Hepatocyte (in vitro differentiated cells): ENCODE measurements at regions not wholly inside any gene's neighbourhood (a gene's known extent, or its start where the extent isn't known, plus 50 kb on each side); places are given as distances from the start of the nearest gene placed in this dataset.

ENCODE experiments used
- DNase-seq: peaks from one replicate; pipeline ENCODE4 v3.0.0-alpha.2; 2016; ENCODE audit warnings: low spot score
- H2AFZ ChIP-seq: fragments of 200-600 bp; sonication (generic); 2 replicates; pipeline ENCODE4 v1.6.0; 2016; ENCODE audit warnings: antibody characterized with exemption, mild to moderate bottlenecking
- H3K27ac ChIP-seq: fragments of 200-600 bp; sonication (generic); 2 replicates; pipeline ENCODE4 v1.5.1; 2016; ENCODE audit warnings: mild to moderate bottlenecking
- H3K27me3 ChIP-seq: fragments of 200-600 bp; sonication (generic); 2 replicates; pipeline ENCODE4 v1.6.1; 2016
- H3K36me3 ChIP-seq: fragments of 200-600 bp; sonication (generic); replicated peaks from 2 replicates; pipeline ENCODE4 v1.5.1; 2016; ENCODE audit warnings: low read depth; ENCODE audit not compliant: insufficient read depth
- H3K4me1 ChIP-seq: fragments of 200-600 bp; sonication (generic); 2 replicates; pipeline ENCODE4 v1.5.1; 2016; ENCODE audit warnings: mild to moderate bottlenecking, moderate library complexity; ENCODE audit not compliant: insufficient read depth
- H3K4me2 ChIP-seq: fragments of 200-600 bp; sonication (generic); 2 replicates; pipeline ENCODE4 v1.6.0; 2016
- H3K4me3 ChIP-seq: fragments of 200-600 bp; sonication (generic); 2 replicates; pipeline ENCODE4 v1.5.1; 2016; ENCODE audit warnings: mild to moderate bottlenecking
- H3K79me2 ChIP-seq: fragments of 200-600 bp; sonication (generic); 2 replicates; pipeline ENCODE4 v1.6.0; 2017; ENCODE audit warnings: mild to moderate bottlenecking
- H3K9me2 ChIP-seq: fragments of 200-600 bp; sonication (generic); replicated peaks from 2 replicates; pipeline ENCODE4 v1.6.0; 2017; ENCODE audit warnings: mild to moderate bottlenecking; ENCODE audit not compliant: insufficient read depth
- H3K9me3 ChIP-seq: fragments of 200-600 bp; sonication (generic); 2 replicates; pipeline ENCODE4 v1.5.1; 2016; ENCODE audit warnings: low read depth, mild to moderate bottlenecking
- H4K20me1 ChIP-seq: fragments of 200-600 bp; sonication (generic); 2 replicates; pipeline ENCODE4 v1.6.0; 2016; ENCODE audit warnings: mild to moderate bottlenecking; ENCODE audit not compliant: insufficient read depth, poor library complexity, severe bottlenecking
- CTCF ChIP-seq: fragments of 200-600 bp; sonication (generic); IDR thresholded peaks from 2 replicates; pipeline ENCODE4 v1.5.1; 2016; ENCODE audit warnings: antibody characterized with exemption, mild to moderate bottlenecking; ENCODE audit not compliant: poor library complexity
- EZH2 ChIP-seq: fragments of 200-600 bp; sonication (generic); IDR thresholded peaks from 2 replicates; pipeline ENCODE4 v1.6.1; 2016; ENCODE audit warnings: antibody characterized with exemption, mild to moderate bottlenecking, borderline replicate concordance
- EZH2phosphoT487 ChIP-seq: fragments of 200-600 bp; sonication (generic); IDR thresholded peaks from one replicate; pipeline ENCODE4 v1.6.1; 2018; ENCODE audit warnings: antibody characterized with exemption, mild to moderate bottlenecking, low read depth, moderate library complexity; ENCODE audit not compliant: unreplicated experiment, severe bottlenecking
- WGBS: methylation state at CpG from one replicate; pipeline ENCODE4 v1.1.6; 2016; ENCODE audit warnings: low lambda C conversion rate; ENCODE audit errors: missing lambda C conversion rate; 5-methylcytosine and 5-hydroxymethylcytosine counted together

GRCh38 chr17:13387236-13387635 lies 214.5 kb downstream of the HS3ST3A1 start:
- Histone ChIP-seq H3K9me3 (no peaks in the 10 kb centered on the region), H3K4me3 (no peak overlapping the region), H3K27ac (no peak overlapping the region), H3K9me2 (no peaks in the 10 kb centered on the region), H3K27me3 (no peaks in the 10 kb centered on the region), H2AFZ (no peak overlapping the region), H3K4me1 (no peaks in the 10 kb centered on the region), H3K4me2 (no peak overlapping the region), H4K20me1 (no peaks in the 10 kb centered on the region), H3K79me2 (no peaks in the 10 kb centered on the region), H3K36me3 (no peaks in the 10 kb centered on the region)
- no peak for TF ChIP-seq EZH2phosphoT487
- no peak for TF ChIP-seq CTCF
- no peak for TF ChIP-seq EZH2
- WGBS: 91% methylated on average over 5 of the region's 5 CpGs
- no peak for DNase-seq

- H2AFZ ChIP-seq: no peak overlapping the region
- H4K20me1 ChIP-seq: no peaks in the 10 kb centered on the region
- H3K4me1 ChIP-seq: no peaks in the 10 kb centered on the region
- no peaks in the 10 kb centered on the region for H3K27me3 ChIP-seq
- no peaks in the 10 kb centered on the region for H3K36me3 ChIP-seq
- no peaks in the 10 kb centered on the region for H3K79me2 ChIP-seq
- no peak overlapping the region for H3K4me3 ChIP-seq
- peak overlapping the region; percentile 3 for H3K27ac ChIP-seq
- WGBS: 52% methylated on average over 5 of the region's 5 CpGs
- TF ChIP-seq CTCF (no peak), EZH2 (no peak), EZH2phosphoT487 (no peak)
- H3K4me2 ChIP-seq: no peak overlapping the region
- peak; percentile 39 for DNase-seq
- H3K9me3 ChIP-seq: no peaks in the 10 kb centered on the region
- no peaks in the 10 kb centered on the region for H3K9me2 ChIP-seq
These were observed 216.2 kb downstream of the HS3ST3A1 start for GRCh38 chr17:13385481-13385911.

- WGBS: 95% methylated on average over 1 of the region's 1 CpG
- no peaks in the 10 kb centered on the region for H3K27me3 ChIP-seq
- H3K4me2 ChIP-seq: no peak overlapping the region
- no peak overlapping the region for H3K27ac ChIP-seq
- no peaks in the 10 kb centered on the region for H3K9me3 ChIP-seq
- H3K9me2 ChIP-seq: no peaks in the 10 kb centered on the region
- H3K4me3 ChIP-seq: no peak overlapping the region
- H3K36me3 ChIP-seq: no peaks in the 10 kb centered on the region
- TF ChIP-seq EZH2: no peak
- TF ChIP-seq CTCF: no peak
- no peak for TF ChIP-seq EZH2phosphoT487
- H3K79me2 ChIP-seq: no peaks in the 10 kb centered on the region
- no peaks in the 10 kb centered on the region for H4K20me1 ChIP-seq
- DNase-seq: no peak
- no peaks in the 10 kb centered on the region for H3K4me1 ChIP-seq
- no peak overlapping the region for H2AFZ ChIP-seq
These were observed 217.1 kb downstream of the HS3ST3A1 start for GRCh38 chr17:13384626-13385025.

GRCh38 chr17:13378361-13378760 lies 223.4 kb downstream of the HS3ST3A1 start:
- Histone ChIP-seq H3K9me2 (no peaks in the 10 kb centered on the region), H3K9me3 (no peaks in the 10 kb centered on the region), H4K20me1 (no peaks in the 10 kb centered on the region), H3K4me2 (no peak overlapping the region), H3K4me3 (no peak overlapping the region), H2AFZ (no peak overlapping the region), H3K4me1 (no peaks in the 10 kb centered on the region), H3K27ac (no peak overlapping the region), H3K36me3 (no peaks in the 10 kb centered on the region), H3K27me3 (no peaks in the 10 kb centered on the region), H3K79me2 (no peaks in the 10 kb centered on the region)
- TF ChIP-seq CTCF: no peak
- TF ChIP-seq EZH2: no peak
- no peak for TF ChIP-seq EZH2phosphoT487
- WGBS: 80% methylated on average over 2 of the region's 2 CpGs
- DNase-seq: no peak
